Fibroblast of skin of scalp (primary cell): ENCODE measurements at regions not wholly inside any gene's neighbourhood (a gene's known extent, or its start where the extent isn't known, plus 50 kb on each side); places are given as distances from the start of the nearest gene placed in this dataset.

ENCODE experiments used
- DNase-seq: peaks from one replicate; pipeline ENCODE4 v3.0.0-alpha.2; 2013

- no peak for DNase-seq
Observed at GRCh38 chr2:198788676-198789075, 669.1 kb downstream of the SATB2 start.

DNA sequence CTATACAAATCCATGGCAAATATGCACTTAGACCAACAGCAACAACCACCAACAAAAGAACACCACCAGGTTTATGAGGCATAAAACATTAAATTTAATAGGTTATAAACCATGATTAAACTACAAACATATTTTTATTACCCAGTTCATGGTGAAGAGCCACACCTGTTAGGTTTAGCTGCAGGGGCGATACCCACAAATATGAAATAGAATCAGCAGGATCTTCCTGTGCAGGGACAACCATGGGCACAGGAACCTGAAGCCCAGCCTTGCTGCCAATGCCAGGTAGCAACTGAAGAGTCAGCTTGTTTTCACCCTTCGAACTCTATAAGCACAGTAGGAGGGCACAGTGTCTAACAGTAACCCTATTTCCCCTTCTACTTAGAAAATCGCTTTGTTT, 675.0 kb downstream of the SATB2 start:
- DNase-seq: no peak

GRCh38 chr2:198776616-198777406, 680.9 kb downstream of the SATB2 start:
- DNase-seq: no peak

GRCh38 chr2:198775737-198776136, 682.0 kb downstream of the SATB2 start:
- no peak for DNase-seq

DNA sequence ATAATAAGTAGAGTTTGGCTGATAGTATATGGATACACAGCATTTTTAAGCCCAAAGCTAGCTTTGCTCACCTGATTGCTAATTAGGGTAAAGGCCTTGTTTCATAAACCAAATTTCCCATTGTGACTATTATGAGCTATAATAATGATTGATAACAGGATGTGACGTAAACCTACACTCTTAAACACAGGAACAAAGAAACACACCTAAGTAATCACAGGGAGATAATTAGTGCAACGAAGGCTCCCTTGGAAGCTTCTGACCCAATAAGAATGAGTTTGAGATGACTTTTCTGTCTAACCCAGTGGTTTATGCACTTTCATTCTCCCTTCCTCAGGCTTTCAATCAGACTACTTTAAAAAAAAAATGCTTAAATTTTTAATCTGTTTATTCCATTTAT, 683.2 kb downstream of the SATB2 start:
- no peak for DNase-seq

- DNase-seq: no peak
Observed at GRCh38 chr2:198767694-198768093, 690.0 kb downstream of the SATB2 start.

DNA sequence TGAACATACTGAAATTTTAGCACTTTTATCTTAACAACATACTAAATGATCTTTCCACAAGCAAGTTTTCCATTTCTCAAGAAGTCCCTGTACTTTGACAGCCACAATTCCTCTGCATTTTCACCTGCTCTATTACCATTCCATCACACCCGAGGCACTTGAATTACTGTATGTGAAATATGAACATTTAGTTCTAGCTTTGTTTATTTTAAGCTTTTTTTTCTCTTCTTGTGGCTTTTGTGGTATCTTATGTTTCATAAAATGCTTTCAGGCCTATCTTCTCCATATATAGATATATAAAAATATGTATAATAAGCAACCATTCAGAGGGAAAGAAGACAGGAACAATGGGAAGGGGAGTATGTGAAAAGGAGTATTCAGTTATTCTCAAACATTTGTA, 693.9 kb downstream of the SATB2 start:
- DNase-seq: peak; percentile 28

- no peak for DNase-seq
Observed at GRCh38 chr2:198762441-198762840, 695.3 kb downstream of the SATB2 start.

DNA sequence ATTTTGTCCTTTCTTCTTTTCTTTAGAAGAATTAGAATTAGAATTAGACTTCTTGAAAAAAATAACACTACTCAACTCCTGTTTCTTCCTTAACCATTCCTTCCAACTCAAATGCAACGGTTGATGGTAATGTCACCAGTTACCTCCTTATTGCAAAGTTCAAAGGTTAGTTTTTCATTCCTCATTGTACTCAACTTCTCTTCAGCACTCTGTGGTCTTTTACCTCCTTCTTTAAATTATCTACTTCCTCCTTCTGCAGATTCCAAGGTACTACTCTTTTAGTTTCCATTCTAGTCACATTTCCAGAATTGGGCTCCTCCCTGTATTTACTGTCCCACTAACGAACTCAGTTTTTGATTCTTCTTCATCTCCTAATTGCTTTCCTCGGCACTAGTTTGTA, 700.7 kb downstream of the SATB2 start:
- no peak for DNase-seq

DNA sequence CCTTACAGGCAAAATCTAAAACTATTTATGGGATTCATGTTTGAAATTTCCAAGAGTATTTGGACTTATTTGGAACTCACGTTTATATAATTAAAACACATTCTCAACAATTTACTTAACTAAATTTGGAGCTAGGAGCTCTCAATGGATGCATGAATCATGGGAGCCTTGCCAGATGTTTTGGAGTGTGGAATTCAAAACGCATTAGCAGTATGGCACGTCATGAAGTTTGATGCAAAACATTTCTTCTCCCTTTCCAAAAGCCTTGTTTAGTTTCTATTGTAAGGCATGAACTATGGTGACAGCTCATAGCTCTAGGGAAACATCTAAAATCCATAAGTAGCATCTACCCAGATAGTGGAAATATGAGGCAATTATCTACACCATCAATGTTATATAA, 701.6 kb downstream of the SATB2 start:
- DNase-seq: peak; percentile 79

DNA sequence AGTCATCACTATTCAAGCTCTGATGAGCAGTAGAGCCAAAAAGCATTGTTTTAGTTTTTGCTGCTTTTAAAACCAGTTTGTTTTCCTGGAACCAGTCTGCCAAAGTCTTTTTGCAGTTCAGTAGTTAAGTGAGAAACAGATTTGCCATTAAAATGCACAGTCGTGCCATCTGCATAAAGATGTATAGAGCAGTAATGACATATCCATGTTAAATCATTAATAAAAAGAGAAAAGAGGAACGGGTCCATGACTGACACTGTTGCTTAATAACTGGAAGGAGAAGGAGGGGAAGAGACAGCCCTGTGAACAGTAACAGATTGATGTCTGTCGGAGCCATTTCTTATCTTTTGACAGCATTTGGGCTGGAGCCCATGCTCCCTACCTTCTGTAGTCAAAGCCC, 704.6 kb downstream of the SATB2 start:
- DNase-seq: no peak

- DNase-seq: no peak
Observed at GRCh38 chr2:198749364-198749763, 708.4 kb downstream of the SATB2 start.

- peak; percentile 11 for DNase-seq
Observed at GRCh38 chr2:198731842-198732399, 725.8 kb downstream of the SATB2 start.

GRCh38 chr2:198720266-198720665, 737.5 kb downstream of the SATB2 start:
- no peak for DNase-seq

DNA sequence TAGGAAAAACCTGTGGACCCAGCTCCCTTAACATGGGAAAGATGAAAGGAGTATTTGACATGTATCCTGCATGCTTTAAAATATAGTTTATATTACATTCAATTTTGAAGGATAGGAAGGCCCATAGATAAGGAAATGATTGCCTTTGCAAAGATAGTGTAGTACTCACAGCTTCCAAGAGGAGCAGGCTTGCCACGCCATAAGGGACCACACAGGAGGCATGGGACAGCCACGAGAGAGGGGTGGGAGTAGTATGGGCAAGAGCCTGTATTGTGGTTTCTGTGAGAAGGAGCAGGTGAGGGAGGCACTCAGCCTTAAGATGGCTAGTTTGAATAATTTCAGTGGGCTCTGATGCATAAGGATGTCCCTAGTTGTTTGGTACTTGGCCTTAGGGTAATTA, 740.3 kb downstream of the SATB2 start:
- DNase-seq: no peak

DNA sequence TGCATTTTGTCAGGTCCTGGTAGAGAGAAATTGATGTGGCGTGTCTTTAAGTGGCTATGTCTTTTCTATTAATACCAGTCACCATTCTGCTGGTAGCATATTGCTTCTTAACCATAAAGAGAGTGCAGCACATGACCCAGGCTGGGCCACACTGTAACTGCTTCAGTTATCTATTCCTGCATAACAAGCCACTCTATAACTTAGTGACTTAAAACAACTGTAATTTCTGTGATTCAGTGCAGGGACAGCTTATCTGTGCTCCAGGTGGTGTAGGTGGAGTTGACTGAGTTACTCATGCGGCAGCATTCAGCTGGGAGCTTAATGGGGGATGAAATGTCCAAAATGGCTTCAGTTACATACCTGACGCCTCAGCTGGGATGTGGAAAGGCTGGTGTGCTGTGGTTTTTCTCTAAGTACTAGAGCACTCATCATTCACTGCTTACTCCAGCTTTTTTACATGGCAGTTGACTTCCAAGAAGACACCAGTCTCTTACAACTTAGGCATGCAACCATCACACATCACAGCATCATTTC, 742.4 kb downstream of the SATB2 start:
- DNase-seq: no peak

- DNase-seq: no peak
Observed at GRCh38 chr2:198712485-198712884, 745.3 kb downstream of the SATB2 start.

- no peak for DNase-seq
Observed at GRCh38 chr2:198711484-198711883, 746.3 kb downstream of the SATB2 start.

DNA sequence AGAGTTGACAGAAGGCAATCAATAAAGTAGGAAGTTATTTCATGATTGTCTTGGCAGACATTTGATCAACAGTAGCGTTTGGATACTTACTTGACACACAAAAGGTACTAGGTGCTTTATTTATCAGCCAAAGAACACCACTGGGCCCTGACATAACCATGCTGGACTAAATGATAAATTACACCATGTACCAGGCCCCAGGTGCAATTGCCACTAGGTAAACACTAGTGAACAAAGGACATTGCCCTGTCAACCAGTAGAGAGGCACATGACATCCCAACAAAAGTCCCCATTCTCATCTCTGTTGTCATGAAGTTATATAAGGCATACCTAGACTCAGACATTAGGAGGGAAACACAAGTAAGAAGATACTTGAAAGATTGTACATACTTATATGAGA, 747.2 kb downstream of the SATB2 start:
- no peak for DNase-seq

GRCh38 chr2:198706476-198707082, 751.2 kb downstream of the SATB2 start:
- peak; percentile 30 for DNase-seq

- no peak for DNase-seq
Observed at GRCh38 chr2:198703281-198703680, 754.5 kb downstream of the SATB2 start.

DNA sequence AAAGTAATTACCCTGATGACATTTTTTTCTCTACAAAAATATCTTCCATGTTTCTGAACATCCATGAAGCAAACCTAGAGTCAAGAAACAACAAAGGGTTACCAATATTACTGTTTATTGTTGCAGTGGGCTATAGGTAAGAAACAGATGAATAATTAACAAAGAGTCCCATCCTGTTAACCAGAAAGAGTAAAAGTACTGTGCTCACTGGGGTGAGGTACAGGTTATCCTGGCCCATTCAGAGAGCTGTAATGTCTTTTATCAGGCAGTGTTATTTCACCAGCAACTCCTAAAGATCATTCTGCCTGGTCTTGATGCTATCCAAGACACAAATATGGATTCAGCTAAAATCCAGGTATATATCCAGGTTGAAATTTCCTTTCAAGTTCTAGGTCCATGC, 754.9 kb downstream of the SATB2 start:
- no peak for DNase-seq

- no peak for DNase-seq
Observed at GRCh38 chr2:198701481-198701880, 756.3 kb downstream of the SATB2 start.

GRCh38 chr2:198700319-198700718, 757.4 kb downstream of the SATB2 start:
- DNase-seq: no peak
